IPS-20b (cell line): ENCODE measurements at regions not wholly inside any gene's neighbourhood (a gene's known extent, or its start where the extent isn't known, plus 50 kb on each side); places are given as distances from the start of the nearest gene placed in this dataset.

Experiments used
- H3K27ac ChIP-seq: one replicate; pipeline ENCODE4 v1.5.1; 2013; ENCODE audit warnings: low read length
- H3K27me3 ChIP-seq: 2 replicates; pipeline ENCODE4 v1.6.1; 2013; ENCODE audit warnings: mild to moderate bottlenecking, low read length, inconsistent platforms; ENCODE audit not compliant: insufficient read depth
- H3K36me3 ChIP-seq: 2 replicates; pipeline ENCODE4 v1.6.1; 2013; ENCODE audit warnings: low read depth, mild to moderate bottlenecking, inconsistent platforms, low read length, moderate library complexity; ENCODE audit not compliant: insufficient read depth
- H3K4me1 ChIP-seq: 2 replicates; pipeline ENCODE4 v1.6.1; 2013; ENCODE audit warnings: mild to moderate bottlenecking, control low read depth, inconsistent platforms, low read length, moderate library complexity; ENCODE audit not compliant: insufficient read depth
- H3K4me3 ChIP-seq: 2 replicates; pipeline ENCODE4 v1.5.1; 2013; ENCODE audit warnings: mild to moderate bottlenecking, low read length, inconsistent platforms
- H3K9ac ChIP-seq: 2 replicates; pipeline ENCODE4 v1.6.1; 2013; ENCODE audit warnings: low read depth, mild to moderate bottlenecking, inconsistent platforms, low read length, moderate library complexity
- H3K9me3 ChIP-seq: 2 replicates; pipeline ENCODE4 v1.6.1; 2013; ENCODE audit warnings: mild to moderate bottlenecking, low read depth, low read length, inconsistent platforms; ENCODE audit not compliant: insufficient read depth

DNA sequence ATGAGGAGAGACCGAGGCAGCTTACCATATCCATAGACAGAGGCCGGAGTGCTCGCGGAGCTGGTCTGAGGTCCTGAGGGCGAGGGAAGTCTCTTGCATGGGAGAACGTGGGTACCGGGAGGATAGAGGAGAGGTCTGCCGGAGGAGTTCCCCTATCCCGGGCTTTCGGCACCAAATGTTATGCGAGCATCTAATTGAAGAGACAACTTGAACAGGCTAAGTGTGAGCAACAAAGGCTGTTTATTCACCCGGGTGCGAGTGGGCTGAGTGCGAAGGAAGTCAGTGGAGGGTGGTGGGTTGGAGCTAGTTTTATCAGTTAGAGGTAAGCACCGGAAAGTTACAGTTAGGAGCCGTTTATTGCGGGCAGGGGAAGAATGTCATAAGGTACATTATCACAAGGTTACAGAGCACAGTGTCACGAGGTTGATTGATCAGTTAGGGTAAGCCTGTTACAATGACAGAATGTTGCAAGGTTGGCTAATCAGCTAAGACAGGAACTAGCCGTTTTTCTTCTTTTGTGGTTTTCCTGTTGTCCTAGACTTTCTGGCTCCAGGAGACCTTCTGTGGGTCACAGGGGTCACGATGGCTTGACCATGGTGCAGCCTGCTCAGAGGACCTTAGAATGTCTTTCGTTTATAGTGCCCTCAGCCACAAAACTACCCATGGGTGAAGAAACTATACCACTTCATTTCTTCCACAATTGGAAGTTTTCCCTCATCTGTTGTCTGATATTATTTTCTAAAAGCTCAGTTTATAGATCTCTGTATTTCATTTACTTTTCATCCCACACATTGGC lies 746.0 kb upstream of the ADGRB3 start:
- H3K27me3 ChIP-seq: no peaks in the 10 kb centered on the region
- H3K9ac ChIP-seq: no peak overlapping the region
- H3K27ac ChIP-seq: no peak overlapping the region
- no peak overlapping the region for H3K4me3 ChIP-seq
- H3K9me3 ChIP-seq: no peaks in the 10 kb centered on the region; the same call in 1 of the 2 replicates
- H3K4me1 ChIP-seq: peaks cover 4% of the 10 kb centered on the region; the same call in 1 of the 2 replicates
- H3K36me3 ChIP-seq: no peaks in the 10 kb centered on the region

GRCh38 chr6:67888546-67888885 lies 746.6 kb upstream of the ADGRB3 start:
- Histone ChIP-seq H3K36me3 (no peaks in the 10 kb centered on the region), H3K4me3 (no peak overlapping the region), H3K9ac (no peak overlapping the region), H3K9me3 (no peaks in the 10 kb centered on the region; the same call in 1 of the 2 replicates), H3K27ac (no peak overlapping the region), H3K27me3 (no peaks in the 10 kb centered on the region), H3K4me1 (peaks cover 4% of the 10 kb centered on the region; the same call in 1 of the 2 replicates)

DNA sequence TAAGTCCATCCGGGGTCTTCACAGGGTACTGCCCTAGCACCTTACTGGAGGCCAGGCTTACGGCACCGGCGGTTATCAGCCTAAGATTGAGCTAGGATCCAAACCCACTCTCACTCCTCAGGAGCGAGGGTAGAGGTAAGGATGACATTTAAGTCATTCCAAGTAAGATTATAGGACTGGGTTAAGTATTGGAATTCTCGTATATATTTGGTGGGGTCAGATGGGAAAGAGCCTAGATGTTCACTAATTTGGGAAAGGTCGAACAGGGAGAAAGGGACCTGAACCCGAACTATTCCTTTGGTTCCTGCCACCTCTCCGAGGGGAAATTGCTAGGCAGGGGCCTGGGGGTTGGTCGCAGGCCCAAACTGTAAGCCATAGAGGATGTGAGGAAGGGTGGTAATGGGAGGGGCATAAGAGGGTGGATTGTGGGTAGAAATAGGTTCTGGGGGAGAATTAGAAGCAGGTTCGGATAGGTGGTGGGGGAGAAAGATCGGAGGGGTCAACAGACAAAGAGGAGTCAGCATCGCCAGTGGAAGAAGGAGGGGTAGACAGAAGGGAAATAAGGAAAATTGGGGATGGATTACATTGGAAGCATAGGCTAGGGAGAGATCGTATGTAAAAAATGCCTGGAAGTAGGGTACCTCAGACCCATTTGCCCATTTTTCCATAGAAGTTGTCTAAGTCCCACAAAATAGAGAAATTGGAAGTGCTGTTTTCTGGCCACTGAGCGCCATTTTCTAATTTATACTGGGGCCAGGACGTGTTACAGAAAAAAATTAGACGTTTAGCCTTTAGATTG lies 747.1 kb upstream of the ADGRB3 start:
- H3K4me1 ChIP-seq: peaks cover 4% of the 10 kb centered on the region; the same call in 1 of the 2 replicates
- no peaks in the 10 kb centered on the region for H3K27me3 ChIP-seq
- H3K9ac ChIP-seq: no peak overlapping the region
- no peaks in the 10 kb centered on the region for H3K36me3 ChIP-seq
- H3K9me3 ChIP-seq: no peaks in the 10 kb centered on the region; the same call in 1 of the 2 replicates
- no peak overlapping the region for H3K4me3 ChIP-seq
- H3K27ac ChIP-seq: no peak overlapping the region

GRCh38 chr6:67887419-67887746 lies 747.7 kb upstream of the ADGRB3 start:
- Histone ChIP-seq H3K27me3 (no peaks in the 10 kb centered on the region), H3K9me3 (no peaks in the 10 kb centered on the region; the same call in 1 of the 2 replicates), H3K9ac (no peak overlapping the region), H3K4me1 (peaks cover 4% of the 10 kb centered on the region; the same call in 1 of the 2 replicates), H3K36me3 (no peaks in the 10 kb centered on the region), H3K27ac (no peak overlapping the region), H3K4me3 (no peak overlapping the region)

- peaks cover 4% of the 10 kb centered on the region; the same call in 1 of the 2 replicates for H3K4me1 ChIP-seq
- H3K27ac ChIP-seq: no peak overlapping the region
- no peaks in the 10 kb centered on the region for H3K36me3 ChIP-seq
- no peak overlapping the region for H3K4me3 ChIP-seq
- H3K9me3 ChIP-seq: no peaks in the 10 kb centered on the region; the same call in 1 of the 2 replicates
- no peak overlapping the region for H3K9ac ChIP-seq
- no peaks in the 10 kb centered on the region for H3K27me3 ChIP-seq
These were observed 748.2 kb upstream of the ADGRB3 start for GRCh38 chr6:67886840-67887292.

DNA sequence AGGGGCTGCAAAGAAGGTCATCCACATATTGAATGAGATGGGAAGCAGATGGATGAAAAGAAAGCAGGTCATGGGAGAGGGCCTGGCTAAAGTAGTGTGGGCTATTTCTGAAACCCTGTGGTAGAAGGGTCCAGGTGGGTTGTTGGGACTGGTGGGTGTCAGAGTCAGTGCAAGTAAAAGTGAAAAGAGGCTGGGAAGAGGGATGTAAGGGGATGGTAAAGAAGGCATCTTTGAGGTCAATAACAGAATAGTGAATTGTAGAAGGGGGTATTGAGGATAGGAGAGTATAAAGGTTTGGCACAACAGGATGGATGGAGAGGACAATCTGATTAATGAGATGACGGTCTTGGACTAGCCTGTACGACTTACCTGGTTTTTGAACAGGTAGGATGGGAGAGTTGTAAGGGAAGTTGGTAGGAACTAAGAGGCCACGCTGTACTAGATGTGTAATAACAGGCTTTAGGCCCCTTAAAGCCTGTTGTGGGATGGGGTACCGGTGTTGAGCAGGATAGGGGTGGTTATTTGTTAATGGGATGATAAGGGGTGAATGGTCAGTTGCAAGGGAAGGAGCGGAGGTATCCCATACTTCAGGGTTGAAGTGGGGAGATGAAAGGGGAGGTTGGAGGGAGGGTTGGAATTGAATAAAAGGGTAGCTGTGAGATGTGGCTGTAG lies 748.9 kb upstream of the ADGRB3 start:
- no peaks in the 10 kb centered on the region for H3K27me3 ChIP-seq
- no peaks in the 10 kb centered on the region for H3K36me3 ChIP-seq
- H3K9ac ChIP-seq: no peak overlapping the region
- H3K9me3 ChIP-seq: no peaks in the 10 kb centered on the region; the same call in 1 of the 2 replicates
- no peak overlapping the region for H3K4me3 ChIP-seq
- peaks cover 3% of the 10 kb centered on the region; the same call in 1 of the 2 replicates for H3K4me1 ChIP-seq
- no peak overlapping the region for H3K27ac ChIP-seq

GRCh38 chr6:67885081-67886033 lies 749.7 kb upstream of the ADGRB3 start:
- Histone ChIP-seq H3K9ac (no peak overlapping the region), H3K36me3 (no peaks in the 10 kb centered on the region), H3K27me3 (no peaks in the 10 kb centered on the region), H3K4me1 (no peaks in the 10 kb centered on the region), H3K4me3 (no peak overlapping the region), H3K9me3 (no peaks in the 10 kb centered on the region; the same call in 1 of the 2 replicates), H3K27ac (no peak overlapping the region)

GRCh38 chr6:67884442-67884841 lies 750.6 kb upstream of the ADGRB3 start:
- Histone ChIP-seq H3K36me3 (no peaks in the 10 kb centered on the region), H3K4me3 (no peak overlapping the region), H3K27me3 (no peaks in the 10 kb centered on the region), H3K9me3 (no peaks in the 10 kb centered on the region; the same call in 1 of the 2 replicates), H3K27ac (no peak overlapping the region), H3K9ac (no peak overlapping the region), H3K4me1 (no peaks in the 10 kb centered on the region)

DNA sequence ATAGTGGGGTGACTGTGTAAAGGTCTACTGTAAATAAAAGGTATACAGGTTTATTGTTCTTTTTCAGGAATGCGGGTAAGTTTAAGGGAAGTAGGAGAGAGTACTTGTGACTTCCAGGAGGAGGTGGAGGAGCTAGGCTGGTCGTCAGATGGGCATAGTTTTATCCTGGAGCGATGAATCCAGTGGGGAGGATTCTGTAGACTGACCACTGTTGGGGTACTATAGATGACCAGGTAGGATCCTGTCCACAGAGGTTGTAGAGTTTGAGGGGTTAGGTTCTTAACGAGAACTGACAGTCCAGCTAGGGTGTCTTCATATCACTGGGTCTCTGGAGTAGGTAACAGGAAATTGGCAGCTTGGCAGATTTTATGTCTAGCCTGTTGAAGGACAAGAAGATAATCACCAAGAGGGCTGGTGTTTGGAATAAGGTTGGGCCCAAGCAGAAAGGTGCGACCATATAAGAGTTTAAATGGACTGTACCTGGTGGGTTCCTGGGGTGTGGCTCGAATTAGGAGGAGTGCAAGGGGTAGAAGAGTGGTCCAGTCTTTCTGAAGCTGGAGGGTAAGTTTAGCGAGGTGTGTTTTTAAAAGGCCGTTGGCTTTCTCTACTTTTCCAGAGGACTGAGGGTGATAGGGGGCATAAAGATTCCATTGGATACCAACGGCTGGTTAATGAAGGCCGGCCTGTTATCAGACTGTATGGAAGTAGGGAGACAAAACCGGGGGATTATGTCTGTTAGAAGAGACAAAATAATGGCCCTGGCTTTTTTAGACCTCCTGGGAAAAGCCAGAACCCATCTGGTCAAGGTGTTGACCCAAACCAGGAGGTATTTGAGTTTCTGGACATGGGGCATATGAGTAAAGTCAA lies 751.3 kb upstream of the ADGRB3 start:
- H3K9me3 ChIP-seq: no peaks in the 10 kb centered on the region; the same call in 1 of the 2 replicates
- H3K27me3 ChIP-seq: no peaks in the 10 kb centered on the region
- no peak overlapping the region for H3K9ac ChIP-seq
- H3K4me3 ChIP-seq: no peak overlapping the region
- no peaks in the 10 kb centered on the region for H3K36me3 ChIP-seq
- no peak overlapping the region for H3K27ac ChIP-seq
- H3K4me1 ChIP-seq: no peaks in the 10 kb centered on the region
